Upper lobe of left lung (tissue), 4 donors: ENCODE measurements at regions not wholly inside any gene's neighbourhood (a gene's known extent, or its start where the extent isn't known, plus 50 kb on each side); places are given as distances from the start of the nearest gene placed in this dataset.

Source experiments
- POLR2A ChIP-seq, 4 donors: fragments of 450-650 bp; IDR thresholded peaks; one replicate each; pipeline ENCODE4 v1.5.1; 2016 to 2017; ENCODE audit warnings: antibody characterized with exemption in 4 of 4, mild to moderate bottlenecking in 2 of 4
- TF ChIP-seq, protein P1 (sequence below), 6 experiments: fragments of 450-650 bp in 4 of 6; fragments of 200-600 bp in 2 of 6; sonication (generic) in 2 of 6; IDR thresholded peaks; one replicate each; pipeline ENCODE4 v1.5.1; 2016 to 2019; ENCODE audit warnings: antibody characterized with exemption in 6 of 6

DNA sequence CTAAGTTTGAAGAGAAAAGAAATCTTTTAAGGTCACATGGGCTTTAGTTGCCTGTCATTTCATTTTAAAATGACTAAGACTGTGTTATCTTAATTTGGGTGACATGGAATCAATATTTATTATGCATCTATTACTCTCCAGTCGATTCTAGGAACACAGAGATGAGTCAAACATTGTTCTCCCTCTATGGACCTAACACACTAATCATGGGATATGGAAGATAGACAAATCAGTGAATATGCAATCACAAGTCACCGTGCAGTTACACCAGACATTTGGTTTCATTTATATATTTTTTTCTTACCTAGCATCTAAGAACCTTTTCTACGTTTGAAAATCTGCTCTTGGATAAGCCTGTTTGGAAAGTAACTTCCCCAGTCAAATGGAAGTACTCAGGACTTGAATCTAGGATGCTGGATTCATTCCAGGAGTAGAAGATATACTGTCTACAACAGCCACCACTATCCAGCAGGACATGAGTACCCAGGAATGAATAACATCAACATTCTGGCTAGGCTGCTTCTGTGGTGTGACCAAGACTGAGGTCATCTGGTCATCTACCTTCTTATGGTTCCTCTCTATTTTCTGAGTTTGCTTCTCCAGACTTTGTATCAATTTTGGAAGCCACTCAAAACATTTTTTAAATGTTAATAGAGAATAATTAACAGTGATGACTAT lies 902.9 kb upstream of the LRRN3 start:
- TF ChIP-seq, protein P1, sequence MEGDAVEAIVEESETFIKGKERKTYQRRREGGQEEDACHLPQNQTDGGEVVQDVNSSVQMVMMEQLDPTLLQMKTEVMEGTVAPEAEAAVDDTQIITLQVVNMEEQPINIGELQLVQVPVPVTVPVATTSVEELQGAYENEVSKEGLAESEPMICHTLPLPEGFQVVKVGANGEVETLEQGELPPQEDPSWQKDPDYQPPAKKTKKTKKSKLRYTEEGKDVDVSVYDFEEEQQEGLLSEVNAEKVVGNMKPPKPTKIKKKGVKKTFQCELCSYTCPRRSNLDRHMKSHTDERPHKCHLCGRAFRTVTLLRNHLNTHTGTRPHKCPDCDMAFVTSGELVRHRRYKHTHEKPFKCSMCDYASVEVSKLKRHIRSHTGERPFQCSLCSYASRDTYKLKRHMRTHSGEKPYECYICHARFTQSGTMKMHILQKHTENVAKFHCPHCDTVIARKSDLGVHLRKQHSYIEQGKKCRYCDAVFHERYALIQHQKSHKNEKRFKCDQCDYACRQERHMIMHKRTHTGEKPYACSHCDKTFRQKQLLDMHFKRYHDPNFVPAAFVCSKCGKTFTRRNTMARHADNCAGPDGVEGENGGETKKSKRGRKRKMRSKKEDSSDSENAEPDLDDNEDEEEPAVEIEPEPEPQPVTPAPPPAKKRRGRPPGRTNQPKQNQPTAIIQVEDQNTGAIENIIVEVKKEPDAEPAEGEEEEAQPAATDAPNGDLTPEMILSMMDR (IDR thresholded peaks at IDR 0.05): no peak
- TF ChIP-seq POLR2A (IDR thresholded peaks at IDR 0.05): no peak
